ENCODE measurements at regions not wholly inside any gene's neighbourhood (a gene's known extent, or its start where the extent isn't known, plus 50 kb on each side); places are given as distances from the start of the nearest gene placed in this dataset.

- no peak for DNase-seq
Measured at GRCh38 chr17:77462090-77462489, 321.3 kb downstream of the SEC14L1 start.

- DNase-seq = no peak
Measured at GRCh38 chr17:77462553-77463497, 322.1 kb downstream of the SEC14L1 start.

GRCh38 chr17:77464988-77465357, 324.2 kb downstream of the SEC14L1 start:
- DNase-seq = no peak

- DNase-seq = no peak
Measured at GRCh38 chr17:77465358-77466041, 324.7 kb downstream of the SEC14L1 start.

- no peak for DNase-seq
Measured at GRCh38 chr17:77466140-77466539, 325.4 kb downstream of the SEC14L1 start.

GRCh38 chr17:77466596-77467223, 325.9 kb downstream of the SEC14L1 start:
- DNase-seq = no peak

GRCh38 chr17:77467521-77467920, 326.8 kb downstream of the SEC14L1 start:
- DNase-seq = no peak

- DNase-seq = no peak
Measured at GRCh38 chr17:77468897-77469296, 328.1 kb downstream of the SEC14L1 start.

GRCh38 chr17:77470330-77470786, 329.6 kb downstream of the SEC14L1 start:
- DNase-seq = no peak

- no peak for DNase-seq
Measured at GRCh38 chr17:77470800-77471733, 330.3 kb downstream of the SEC14L1 start.

- peak; percentile 81 for DNase-seq
Measured at GRCh38 chr17:77471984-77472461, 331.3 kb downstream of the SEC14L1 start.

- DNase-seq = no peak
Measured at GRCh38 chr17:77472468-77473310, 331.9 kb downstream of the SEC14L1 start.

- DNase-seq = no peak
Measured at GRCh38 chr17:77473615-77474226, 333.0 kb downstream of the SEC14L1 start.

GRCh38 chr17:77474292-77474988, 333.7 kb downstream of the SEC14L1 start:
- DNase-seq = no peak

- no peak for DNase-seq
Measured at GRCh38 chr17:77475016-77475976, 334.5 kb downstream of the SEC14L1 start.

- no peak for DNase-seq
Measured at GRCh38 chr17:77476006-77476405, 335.2 kb downstream of the SEC14L1 start.

- DNase-seq = no peak
Measured at GRCh38 chr17:77476498-77476897, 335.7 kb downstream of the SEC14L1 start.

GRCh38 chr17:77476931-77477805, 336.4 kb downstream of the SEC14L1 start:
- DNase-seq = peak; percentile 75
